ENCODE measurements at regions not wholly inside any gene's neighbourhood (a gene's known extent, or its start where the extent isn't known, plus 50 kb on each side); places are given as distances from the start of the nearest gene placed in this dataset.

GRCh38 chr4:4656977-4657376 is 115.1 kb upstream of the STX18 start:
- TF ChIP-seq, protein P1, sequence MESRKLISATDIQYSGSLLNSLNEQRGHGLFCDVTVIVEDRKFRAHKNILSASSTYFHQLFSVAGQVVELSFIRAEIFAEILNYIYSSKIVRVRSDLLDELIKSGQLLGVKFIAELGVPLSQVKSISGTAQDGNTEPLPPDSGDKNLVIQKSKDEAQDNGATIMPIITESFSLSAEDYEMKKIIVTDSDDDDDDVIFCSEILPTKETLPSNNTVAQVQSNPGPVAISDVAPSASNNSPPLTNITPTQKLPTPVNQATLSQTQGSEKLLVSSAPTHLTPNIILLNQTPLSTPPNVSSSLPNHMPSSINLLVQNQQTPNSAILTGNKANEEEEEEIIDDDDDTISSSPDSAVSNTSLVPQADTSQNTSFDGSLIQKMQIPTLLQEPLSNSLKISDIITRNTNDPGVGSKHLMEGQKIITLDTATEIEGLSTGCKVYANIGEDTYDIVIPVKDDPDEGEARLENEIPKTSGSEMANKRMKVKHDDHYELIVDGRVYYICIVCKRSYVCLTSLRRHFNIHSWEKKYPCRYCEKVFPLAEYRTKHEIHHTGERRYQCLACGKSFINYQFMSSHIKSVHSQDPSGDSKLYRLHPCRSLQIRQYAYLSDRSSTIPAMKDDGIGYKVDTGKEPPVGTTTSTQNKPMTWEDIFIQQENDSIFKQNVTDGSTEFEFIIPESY (IDR thresholded peaks at IDR 0.05; ENCODE audit: borderline replicate concordance, low read depth) = no peak
- TF ChIP-seq RAD21 (IDR thresholded peaks at IDR 0.05; ENCODE audit: low read length) (no peak), USF2 (IDR thresholded peaks at IDR 0.05; ENCODE audit: borderline replicate concordance, low read depth, low read length) (no peak), MXI1 (IDR thresholded peaks at IDR 0.05; ENCODE audit: low read depth, low read length) (no peak), CHD2 (IDR thresholded peaks at IDR 0.05; ENCODE audit: low read length, partially characterized antibody) (no peak), EP300 (IDR thresholded peaks at IDR 0.05; ENCODE audit: borderline replicate concordance in 1 of 2, low read depth in 1 of 2, low read length in 1 of 2) (no peak), REST (IDR thresholded peaks at IDR 0.05; ENCODE audit: low read depth, low read length) (no peak)
- TF ChIP-seq, protein P2, sequence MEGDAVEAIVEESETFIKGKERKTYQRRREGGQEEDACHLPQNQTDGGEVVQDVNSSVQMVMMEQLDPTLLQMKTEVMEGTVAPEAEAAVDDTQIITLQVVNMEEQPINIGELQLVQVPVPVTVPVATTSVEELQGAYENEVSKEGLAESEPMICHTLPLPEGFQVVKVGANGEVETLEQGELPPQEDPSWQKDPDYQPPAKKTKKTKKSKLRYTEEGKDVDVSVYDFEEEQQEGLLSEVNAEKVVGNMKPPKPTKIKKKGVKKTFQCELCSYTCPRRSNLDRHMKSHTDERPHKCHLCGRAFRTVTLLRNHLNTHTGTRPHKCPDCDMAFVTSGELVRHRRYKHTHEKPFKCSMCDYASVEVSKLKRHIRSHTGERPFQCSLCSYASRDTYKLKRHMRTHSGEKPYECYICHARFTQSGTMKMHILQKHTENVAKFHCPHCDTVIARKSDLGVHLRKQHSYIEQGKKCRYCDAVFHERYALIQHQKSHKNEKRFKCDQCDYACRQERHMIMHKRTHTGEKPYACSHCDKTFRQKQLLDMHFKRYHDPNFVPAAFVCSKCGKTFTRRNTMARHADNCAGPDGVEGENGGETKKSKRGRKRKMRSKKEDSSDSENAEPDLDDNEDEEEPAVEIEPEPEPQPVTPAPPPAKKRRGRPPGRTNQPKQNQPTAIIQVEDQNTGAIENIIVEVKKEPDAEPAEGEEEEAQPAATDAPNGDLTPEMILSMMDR (IDR thresholded peaks at IDR 0.05) = no peak

All from SK-N-SH (cell line).